SK-N-SH treated with all-trans-retinoic acid at 6 μM for 48 hours (cell line): ENCODE measurements at regions not wholly inside any gene's neighbourhood (a gene's known extent, or its start where the extent isn't known, plus 50 kb on each side); places are given as distances from the start of the nearest gene placed in this dataset.

Source experiments
- ZC3H10 ChIP-seq: fragments of 250-450 bp; sonication (Bioruptor Pico); IDR thresholded peaks from 2 replicates; pipeline ENCODE4 v1.5.1; 2021; ENCODE audit warnings: mild to moderate bottlenecking, moderate library complexity
- ZNF565 ChIP-seq: fragments of 450-650 bp; formaldehyde crosslinking; conservative IDR thresholded peaks from 2 replicates; pipeline ENCODE4 v1.5.0; 2020; ENCODE audit warnings: low read depth, mild to moderate bottlenecking, moderate library complexity

DNA sequence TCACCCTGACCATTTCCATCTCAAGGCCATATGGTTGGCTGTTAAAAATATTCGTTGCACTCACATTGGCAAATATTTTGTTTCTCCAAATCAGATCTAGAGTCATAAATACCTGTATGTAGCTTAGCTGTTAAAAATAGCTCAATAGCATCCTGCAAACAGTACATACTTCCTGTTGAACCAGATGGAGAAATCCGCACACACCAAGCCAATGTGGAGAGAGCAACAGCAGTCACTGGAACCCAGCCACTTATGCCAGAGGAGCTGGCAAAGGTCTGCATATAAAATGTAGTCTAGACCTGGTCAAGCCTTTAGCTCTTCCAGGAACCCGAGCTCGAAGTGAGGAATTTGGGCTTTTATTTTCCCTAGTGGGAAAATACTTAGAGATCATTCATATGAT is 146.4 kb upstream of the KCNJ16 start:
- TF ChIP-seq ZNF565 (CRISPR knock-in tag) (no peak), ZC3H10 (CRISPR knock-in tag) (no peak)
